CD14-positive monocyte (primary cell): ENCODE measurements at regions not wholly inside any gene's neighbourhood (a gene's known extent, or its start where the extent isn't known, plus 50 kb on each side); places are given as distances from the start of the nearest gene placed in this dataset.

Source experiments
- DNase-seq, 3 donors: peaks; one replicate each; pipeline ENCODE4 v3.0.0-alpha.2; 2011 to 2022
- H2AFZ ChIP-seq: 2 replicates; pipeline ENCODE4 v1.6.0; 2012; ENCODE audit warnings: mild to moderate bottlenecking, low read depth, low read length, inconsistent platforms; ENCODE audit not compliant: insufficient read depth, poor library complexity, severe bottlenecking
- H3K27ac ChIP-seq, 2 donors: 1 replicate in 1 of 2; 2 replicates in 1 of 2; pipeline ENCODE4 v1.5.1; 2012 to 2013; ENCODE audit warnings: low read length in 2 of 2, control low read depth in 1 of 2, inconsistent platforms in 1 of 2, low read depth in 1 of 2, mild to moderate bottlenecking in 1 of 2
- H3K27me3 ChIP-seq, 2 donors: one replicate each; pipeline versions ENCODE4 v1.6.0 to v1.6.1; 2011 to 2013; ENCODE audit warnings: low read length in 2 of 2; ENCODE audit not compliant: control insufficient read depth in 2 of 2, insufficient read depth in 2 of 2
- H3K36me3 ChIP-seq, 2 donors: replicated peaks in 1 of 2; 1 replicate in 1 of 2; 2 replicates in 1 of 2; pipeline versions ENCODE4 v1.5.1 to v1.6.1; 2012 to 2013; ENCODE audit warnings: low read length in 2 of 2, control low read depth in 1 of 2, inconsistent platforms in 1 of 2, mild to moderate bottlenecking in 1 of 2; ENCODE audit not compliant: insufficient read depth in 2 of 2, control insufficient read depth in 1 of 2
- H3K4me1 ChIP-seq, 2 donors: 1 replicate in 1 of 2; 2 replicates in 1 of 2; pipeline versions ENCODE4 v1.5.1 to v1.6.1; 2012 to 2013; ENCODE audit warnings: low read length in 2 of 2, control low read depth in 1 of 2, inconsistent platforms in 1 of 2, mild to moderate bottlenecking in 1 of 2, moderate library complexity in 1 of 2; ENCODE audit not compliant: insufficient read depth in 2 of 2, control insufficient read depth in 1 of 2
- H3K4me2 ChIP-seq: replicated peaks from 2 replicates; pipeline ENCODE3; 2012; ENCODE audit warnings: low read length, moderate library complexity, mild to moderate bottlenecking; ENCODE audit not compliant: poor library complexity, severe bottlenecking; ENCODE audit errors: extremely low read depth
- H3K4me3 ChIP-seq, 3 experiments: fragments of 200-600 bp in 1 of 3; sonication (generic) in 1 of 3; replicated peaks in 1 of 3; 1 replicate in 2 of 3; 2 replicates in 1 of 3; pipeline ENCODE4 v1.5.1; 2011 to 2013; ENCODE audit warnings: low read length in 3 of 3, mild to moderate bottlenecking in 3 of 3, control low read depth in 2 of 3, low read depth in 2 of 3, inconsistent platforms in 1 of 3, moderate library complexity in 1 of 3
- H3K79me2 ChIP-seq: 2 replicates; pipeline ENCODE4 v1.6.0; 2012; ENCODE audit warnings: mild to moderate bottlenecking, control low read depth, inconsistent platforms, low read length, moderate library complexity; ENCODE audit not compliant: insufficient read depth
- H3K9ac ChIP-seq: 2 replicates; pipeline ENCODE4 v1.6.0; 2017; ENCODE audit warnings: low read length, mild to moderate bottlenecking; ENCODE audit not compliant: insufficient read depth, poor library complexity, severe bottlenecking
- H3K9me3 ChIP-seq, 2 donors: replicated peaks in 1 of 2; 1 replicate in 1 of 2; 2 replicates in 1 of 2; pipeline versions ENCODE4 v1.5.1 to v1.6.1; 2012 to 2013; ENCODE audit warnings: low read length in 2 of 2, control low read depth in 1 of 2; ENCODE audit not compliant: control insufficient read depth in 1 of 2, insufficient read depth in 1 of 2
- H4K20me1 ChIP-seq: 2 replicates; pipeline ENCODE4 v1.6.0; 2012; ENCODE audit warnings: mild to moderate bottlenecking, low read length, control low read depth, moderate library complexity; ENCODE audit not compliant: insufficient read depth
- H3K27ac Mint-ChIP-seq, 7 donors: one replicate each; pipeline ENCODE4 v1.8.0; 2020; ENCODE audit warnings: mild to moderate bottlenecking in 7 of 7, mixed read lengths in 7 of 7, moderate library complexity in 6 of 7, inconsistent platforms in 2 of 7
- H3K27me3 Mint-ChIP-seq, 3 donors: one replicate each; pipeline ENCODE4 v1.8.0; 2021 to 2022; ENCODE audit warnings: low read depth in 3 of 3, mild to moderate bottlenecking in 3 of 3, mixed read lengths in 3 of 3, moderate library complexity in 3 of 3, inconsistent platforms in 1 of 3
- H3K36me3 Mint-ChIP-seq, 2 donors: one replicate each; pipeline ENCODE4 v1.8.0; 2020; ENCODE audit warnings: mixed read lengths in 2 of 2, inconsistent platforms in 1 of 2, mild to moderate bottlenecking in 1 of 2
- H3K4me1 Mint-ChIP-seq: one replicate; pipeline ENCODE4 v1.8.0; 2020; ENCODE audit warnings: mild to moderate bottlenecking, mixed read lengths
- H3K4me3 Mint-ChIP-seq, 2 donors: one replicate each; pipeline ENCODE4 v1.8.0; 2020; ENCODE audit warnings: mild to moderate bottlenecking in 2 of 2, mixed read lengths in 2 of 2, moderate library complexity in 1 of 2
- H3K9me3 Mint-ChIP-seq, 7 donors: one replicate each; pipeline ENCODE4 v1.8.0; 2020 to 2022; ENCODE audit warnings: mixed read lengths in 7 of 7, mild to moderate bottlenecking in 6 of 7, moderate library complexity in 6 of 7, inconsistent platforms in 2 of 7
- CTCF ChIP-seq: fragments of 200-600 bp; IDR thresholded peaks from one replicate; pipeline ENCODE4 v1.8.0; 2022; ENCODE audit warnings: antibody characterized with exemption, mild to moderate bottlenecking
- WGBS: methylation state at CpG from one replicate; pipeline ENCODE4 v1.1.5; 2013; ENCODE audit warnings: missing lambda C conversion rate; ENCODE audit not compliant: insufficient coverage; 5-methylcytosine and 5-hydroxymethylcytosine counted together
- intact Hi-C, 2 donors: fragments of 100-400 bp; cut with micrococcal nuclease; formaldehyde crosslinking; loops; one replicate each; pipeline versions ENCODE4 v1.15.0 to v1.15.1; 2023

- no peaks in the 10 kb centered on the region for H4K20me1 ChIP-seq
- no peak overlapping the region for H3K4me3 Mint-ChIP-seq
- H3K9me3 Mint-ChIP-seq = peaks cover 0 to 6% (median 0%) of the 10 kb centered on the region in 7 donors
- H3K4me3 ChIP-seq = no peak overlapping the region
- H3K4me1 ChIP-seq = no peaks in the 10 kb centered on the region
- H3K27me3 ChIP-seq = no peaks in the 10 kb centered on the region
- no peaks in the 10 kb centered on the region for H3K79me2 ChIP-seq
- DNase-seq = no peak
- H3K36me3 Mint-ChIP-seq = no peaks in the 10 kb centered on the region
- intact Hi-C loops = no loop called here
- no peak overlapping the region for H3K27ac ChIP-seq
- no peaks in the 10 kb centered on the region for H3K4me1 Mint-ChIP-seq
- H3K9ac ChIP-seq = no peak overlapping the region
- H3K9me3 ChIP-seq = no peaks in the 10 kb centered on the region
- H3K36me3 ChIP-seq = no peaks in the 10 kb centered on the region
- no peak overlapping the region for H3K27ac Mint-ChIP-seq
- peaks cover 5 to 8% (median 8%) of the 10 kb centered on the region in 3 donors for H3K27me3 Mint-ChIP-seq
- WGBS = 75% methylated on average over 1 of the region's 2 CpGs
- H2AFZ ChIP-seq = no peak overlapping the region
- no peak overlapping the region for H3K4me2 ChIP-seq
- no peak for TF ChIP-seq CTCF
Measured at GRCh38 chr2:235151152-235151551, 199.3 kb downstream of the SH3BP4 start.

- H3K27ac ChIP-seq = no peak overlapping the region
- H3K79me2 ChIP-seq = no peaks in the 10 kb centered on the region
- no peaks in the 10 kb centered on the region for H3K36me3 ChIP-seq
- peaks cover 0 to 6% (median 0%) of the 10 kb centered on the region in 7 donors for H3K9me3 Mint-ChIP-seq
- no peaks in the 10 kb centered on the region for H3K4me1 Mint-ChIP-seq
- no peak overlapping the region for H3K9ac ChIP-seq
- H3K27me3 Mint-ChIP-seq = peaks cover 5% of the 10 kb centered on the region in 3 donors
- no peak overlapping the region for H3K4me2 ChIP-seq
- no peak for DNase-seq
- no peaks in the 10 kb centered on the region for H3K36me3 Mint-ChIP-seq
- no peaks in the 10 kb centered on the region for H3K4me1 ChIP-seq
- WGBS = 75% methylated on average over 1 of the region's 5 CpGs
- H3K4me3 ChIP-seq = no peak overlapping the region
- no peaks in the 10 kb centered on the region for H3K9me3 ChIP-seq
- no peak overlapping the region for H3K27ac Mint-ChIP-seq
- no peaks in the 10 kb centered on the region for H3K27me3 ChIP-seq
- no peaks in the 10 kb centered on the region for H4K20me1 ChIP-seq
- intact Hi-C loops = no loop called here
- no peak overlapping the region for H3K4me3 Mint-ChIP-seq
- H2AFZ ChIP-seq = no peak overlapping the region
- TF ChIP-seq CTCF = no peak
Measured at GRCh38 chr2:235155163-235155562, 203.3 kb downstream of the SH3BP4 start.
